ENCODE measurements at regions not wholly inside any gene's neighbourhood (a gene's known extent, or its start where the extent isn't known, plus 50 kb on each side); places are given as distances from the start of the nearest gene placed in this dataset.
"Not testable (repeated sequence)": the region's sequence is repeated elsewhere in the genome, so short reads cannot be mapped to it uniquely, and the experiment has no call there.

- peak; percentile 60 for DNase-seq (ENCODE audit: low read depth)
Observed at GRCh38 chr18:57881818-57882413, 78.8 kb upstream of the ATP8B1 start.

GRCh38 chr18:57879924-57880323 is 76.8 kb upstream of the ATP8B1 start:
- DNase-seq (ENCODE audit: low read depth), result not testable (repeated sequence)

- no peak for DNase-seq (ENCODE audit: low read depth)
Observed at GRCh38 chr18:57869221-57869620, 66.1 kb upstream of the ATP8B1 start.

GRCh38 chr18:57866355-57866754 is 63.2 kb upstream of the ATP8B1 start:
- no peak for DNase-seq (ENCODE audit: low read depth)

- DNase-seq (ENCODE audit: low read depth), result no peak
Observed at GRCh38 chr18:57864615-57865121, 61.6 kb upstream of the ATP8B1 start.

- no peak for DNase-seq (ENCODE audit: low read depth)
Observed at GRCh38 chr18:57863706-57864105, 60.6 kb upstream of the ATP8B1 start.

GRCh38 chr18:57859314-57859713 is 56.2 kb upstream of the ATP8B1 start:
- no peak for DNase-seq (ENCODE audit: low read depth)

- no peak for DNase-seq (ENCODE audit: low read depth)
Observed at GRCh38 chr18:57856557-57857280, 53.6 kb upstream of the ATP8B1 start.

GRCh38 chr18:57856128-57856527 is 53.0 kb upstream of the ATP8B1 start:
- DNase-seq (ENCODE audit: low read depth), result no peak

- no peak for DNase-seq (ENCODE audit: low read depth)
Observed at GRCh38 chr18:57855551-57855950, 52.4 kb upstream of the ATP8B1 start.

- DNase-seq (ENCODE audit: low read depth), result no peak
Observed at GRCh38 chr18:57854726-57855125, 51.6 kb upstream of the ATP8B1 start.

- DNase-seq (ENCODE audit: low read depth), result no peak
Observed at GRCh38 chr18:57853864-57854263, 50.7 kb upstream of the ATP8B1 start.

GRCh38 chr18:57853133-57853532 is 50.0 kb upstream of the ATP8B1 start:
- no peak for DNase-seq (ENCODE audit: low read depth)

Data from HS-27A (cell line).